ENCODE measurements at regions not wholly inside any gene's neighbourhood (a gene's known extent, or its start where the extent isn't known, plus 50 kb on each side); places are given as distances from the start of the nearest gene placed in this dataset.

DNA sequence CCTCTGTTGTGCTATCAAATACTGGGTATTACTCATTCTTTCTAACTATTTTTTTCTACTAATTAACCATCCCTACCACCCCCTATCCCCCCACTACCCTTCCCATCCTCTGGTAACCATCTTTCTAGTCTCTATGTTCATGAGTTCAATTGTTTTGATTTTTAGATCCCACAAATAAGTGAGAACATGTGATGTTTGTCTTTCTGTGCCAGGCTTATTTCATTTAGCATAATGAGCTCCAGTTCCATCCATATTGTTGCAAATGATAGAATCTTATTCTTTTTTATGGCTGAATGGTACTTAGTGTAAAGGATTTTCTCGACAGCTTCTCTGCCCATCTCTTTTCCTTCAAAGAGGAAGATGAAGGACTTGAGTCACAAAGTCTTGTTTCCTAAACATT, 138.0 kb upstream of the CPHXL start:
- no peaks in the 10 kb centered on the region for H3K27me3 ChIP-seq (ENCODE audit: insufficient read depth, low read depth, low read length)
- no peak overlapping the region for H3K4me3 ChIP-seq (ENCODE audit: low read length)
- H4K20me1 ChIP-seq (ENCODE audit: insufficient read depth) = no peaks in the 10 kb centered on the region
- TF ChIP-seq, protein P1, sequence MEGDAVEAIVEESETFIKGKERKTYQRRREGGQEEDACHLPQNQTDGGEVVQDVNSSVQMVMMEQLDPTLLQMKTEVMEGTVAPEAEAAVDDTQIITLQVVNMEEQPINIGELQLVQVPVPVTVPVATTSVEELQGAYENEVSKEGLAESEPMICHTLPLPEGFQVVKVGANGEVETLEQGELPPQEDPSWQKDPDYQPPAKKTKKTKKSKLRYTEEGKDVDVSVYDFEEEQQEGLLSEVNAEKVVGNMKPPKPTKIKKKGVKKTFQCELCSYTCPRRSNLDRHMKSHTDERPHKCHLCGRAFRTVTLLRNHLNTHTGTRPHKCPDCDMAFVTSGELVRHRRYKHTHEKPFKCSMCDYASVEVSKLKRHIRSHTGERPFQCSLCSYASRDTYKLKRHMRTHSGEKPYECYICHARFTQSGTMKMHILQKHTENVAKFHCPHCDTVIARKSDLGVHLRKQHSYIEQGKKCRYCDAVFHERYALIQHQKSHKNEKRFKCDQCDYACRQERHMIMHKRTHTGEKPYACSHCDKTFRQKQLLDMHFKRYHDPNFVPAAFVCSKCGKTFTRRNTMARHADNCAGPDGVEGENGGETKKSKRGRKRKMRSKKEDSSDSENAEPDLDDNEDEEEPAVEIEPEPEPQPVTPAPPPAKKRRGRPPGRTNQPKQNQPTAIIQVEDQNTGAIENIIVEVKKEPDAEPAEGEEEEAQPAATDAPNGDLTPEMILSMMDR (IDR thresholded peaks at IDR 0.05; ENCODE audit: poor library complexity, severe bottlenecking) = no peak
- TF ChIP-seq TAF1 (IDR thresholded peaks at IDR 0.05; ENCODE audit: low read depth) = no peak
- no peak for TF ChIP-seq POLR2AphosphoS5 (IDR thresholded peaks at IDR 0.05)
- TF ChIP-seq SMC3 (conservative IDR thresholded peaks at IDR 0.05; ENCODE audit: poor library complexity) = no peak
- TF ChIP-seq, protein P2, sequence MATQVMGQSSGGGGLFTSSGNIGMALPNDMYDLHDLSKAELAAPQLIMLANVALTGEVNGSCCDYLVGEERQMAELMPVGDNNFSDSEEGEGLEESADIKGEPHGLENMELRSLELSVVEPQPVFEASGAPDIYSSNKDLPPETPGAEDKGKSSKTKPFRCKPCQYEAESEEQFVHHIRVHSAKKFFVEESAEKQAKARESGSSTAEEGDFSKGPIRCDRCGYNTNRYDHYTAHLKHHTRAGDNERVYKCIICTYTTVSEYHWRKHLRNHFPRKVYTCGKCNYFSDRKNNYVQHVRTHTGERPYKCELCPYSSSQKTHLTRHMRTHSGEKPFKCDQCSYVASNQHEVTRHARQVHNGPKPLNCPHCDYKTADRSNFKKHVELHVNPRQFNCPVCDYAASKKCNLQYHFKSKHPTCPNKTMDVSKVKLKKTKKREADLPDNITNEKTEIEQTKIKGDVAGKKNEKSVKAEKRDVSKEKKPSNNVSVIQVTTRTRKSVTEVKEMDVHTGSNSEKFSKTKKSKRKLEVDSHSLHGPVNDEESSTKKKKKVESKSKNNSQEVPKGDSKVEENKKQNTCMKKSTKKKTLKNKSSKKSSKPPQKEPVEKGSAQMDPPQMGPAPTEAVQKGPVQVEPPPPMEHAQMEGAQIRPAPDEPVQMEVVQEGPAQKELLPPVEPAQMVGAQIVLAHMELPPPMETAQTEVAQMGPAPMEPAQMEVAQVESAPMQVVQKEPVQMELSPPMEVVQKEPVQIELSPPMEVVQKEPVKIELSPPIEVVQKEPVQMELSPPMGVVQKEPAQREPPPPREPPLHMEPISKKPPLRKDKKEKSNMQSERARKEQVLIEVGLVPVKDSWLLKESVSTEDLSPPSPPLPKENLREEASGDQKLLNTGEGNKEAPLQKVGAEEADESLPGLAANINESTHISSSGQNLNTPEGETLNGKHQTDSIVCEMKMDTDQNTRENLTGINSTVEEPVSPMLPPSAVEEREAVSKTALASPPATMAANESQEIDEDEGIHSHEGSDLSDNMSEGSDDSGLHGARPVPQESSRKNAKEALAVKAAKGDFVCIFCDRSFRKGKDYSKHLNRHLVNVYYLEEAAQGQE (IDR thresholded peaks at IDR 0.05; ENCODE audit: borderline replicate concordance) = no peak
- no peak for TF ChIP-seq EZH2 (IDR thresholded peaks at IDR 0.05; ENCODE audit: borderline replicate concordance, insufficient read depth, low read length, poor library complexity, severe bottlenecking)
- TF ChIP-seq RAD21 (conservative IDR thresholded peaks at IDR 0.05) = no peak
- TF ChIP-seq EP300 (conservative IDR thresholded peaks at IDR 0.05; ENCODE audit: poor library complexity, severe bottlenecking) = no peak
- no peak for TF ChIP-seq MXI1 (conservative IDR thresholded peaks at IDR 0.05; ENCODE audit: poor library complexity, severe bottlenecking)
- H3K27ac ChIP-seq (ENCODE audit: low read length) = no peak overlapping the region
- no peaks in the 10 kb centered on the region for H3K79me2 ChIP-seq (replicated peaks; ENCODE audit: insufficient read depth, low read length)
- no peaks in the 10 kb centered on the region for H3K9me2 ChIP-seq (ENCODE audit: insufficient read depth, low read length)
- no peaks in the 10 kb centered on the region for H3K36me3 ChIP-seq (ENCODE audit: insufficient read depth, low read length)
- no peak overlapping the region for H3K9ac ChIP-seq (ENCODE audit: low read length)
- H2AFZ ChIP-seq (ENCODE audit: low read depth, low read length) = no peak overlapping the region
- H3K9me3 ChIP-seq (ENCODE audit: low read length) = no peaks in the 10 kb centered on the region
- no peak overlapping the region for H3K4me2 ChIP-seq (ENCODE audit: low read length)
- H3F3A ChIP-seq (ENCODE audit: insufficient read depth, low read length, poor library complexity, severe bottlenecking) = no peaks in the 10 kb centered on the region

DNA sequence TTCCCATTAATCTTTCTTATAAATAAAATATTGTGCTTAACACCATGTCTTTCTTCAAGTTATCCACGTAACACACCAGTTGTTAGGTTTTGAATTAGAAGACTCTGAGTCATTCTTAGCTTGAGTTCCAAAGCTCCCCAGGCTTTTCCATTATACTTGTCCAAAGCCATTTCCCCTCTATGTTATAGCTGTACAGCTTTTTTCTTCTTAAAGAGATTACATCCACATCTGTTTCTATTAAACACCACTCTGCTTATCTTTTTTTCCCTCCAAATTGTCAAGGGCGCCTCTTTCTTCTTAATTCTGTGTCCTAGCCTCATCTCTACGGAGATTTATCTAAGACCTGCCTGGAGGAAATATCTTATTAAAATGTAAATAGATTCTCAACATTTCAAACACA, 139.4 kb upstream of the CPHXL start:
- no peaks in the 10 kb centered on the region for H3K9me3 ChIP-seq (ENCODE audit: low read length)
- no peaks in the 10 kb centered on the region for H3F3A ChIP-seq (ENCODE audit: insufficient read depth, low read length, poor library complexity, severe bottlenecking)
- H3K79me2 ChIP-seq (replicated peaks; ENCODE audit: insufficient read depth, low read length) = no peaks in the 10 kb centered on the region
- H3K4me2 ChIP-seq (ENCODE audit: low read length) = no peak overlapping the region
- no peak overlapping the region for H3K4me3 ChIP-seq (ENCODE audit: low read length)
- H3K27ac ChIP-seq (ENCODE audit: low read length) = no peak overlapping the region
- no peaks in the 10 kb centered on the region for H3K27me3 ChIP-seq (ENCODE audit: insufficient read depth, low read depth, low read length)
- no peaks in the 10 kb centered on the region for H4K20me1 ChIP-seq (ENCODE audit: insufficient read depth)
- no peak overlapping the region for H2AFZ ChIP-seq (ENCODE audit: low read depth, low read length)
- no peaks in the 10 kb centered on the region for H3K9me2 ChIP-seq (ENCODE audit: insufficient read depth, low read length)
- H3K36me3 ChIP-seq (ENCODE audit: insufficient read depth, low read length) = no peaks in the 10 kb centered on the region
- TF ChIP-seq EZH2 (IDR thresholded peaks at IDR 0.05; ENCODE audit: borderline replicate concordance, insufficient read depth, low read length, poor library complexity, severe bottlenecking) (no peak), POLR2AphosphoS5 (IDR thresholded peaks at IDR 0.05) (no peak)
- TF ChIP-seq, protein P1 (IDR thresholded peaks at IDR 0.05; ENCODE audit: poor library complexity, severe bottlenecking) = no peak
- H3K9ac ChIP-seq (ENCODE audit: low read length) = no peak overlapping the region

Data from neural cell (in vitro differentiated cells).